ENCODE measurements at regions not wholly inside any gene's neighbourhood (a gene's known extent, or its start where the extent isn't known, plus 50 kb on each side); places are given as distances from the start of the nearest gene placed in this dataset.
A peak's percentile ranks its signal among the peaks of the same experiment; 100 is the strongest.
"Not testable (repeated sequence)": the region's sequence is repeated elsewhere in the genome, so short reads cannot be mapped to it uniquely, and the experiment has no call there.

DNA sequence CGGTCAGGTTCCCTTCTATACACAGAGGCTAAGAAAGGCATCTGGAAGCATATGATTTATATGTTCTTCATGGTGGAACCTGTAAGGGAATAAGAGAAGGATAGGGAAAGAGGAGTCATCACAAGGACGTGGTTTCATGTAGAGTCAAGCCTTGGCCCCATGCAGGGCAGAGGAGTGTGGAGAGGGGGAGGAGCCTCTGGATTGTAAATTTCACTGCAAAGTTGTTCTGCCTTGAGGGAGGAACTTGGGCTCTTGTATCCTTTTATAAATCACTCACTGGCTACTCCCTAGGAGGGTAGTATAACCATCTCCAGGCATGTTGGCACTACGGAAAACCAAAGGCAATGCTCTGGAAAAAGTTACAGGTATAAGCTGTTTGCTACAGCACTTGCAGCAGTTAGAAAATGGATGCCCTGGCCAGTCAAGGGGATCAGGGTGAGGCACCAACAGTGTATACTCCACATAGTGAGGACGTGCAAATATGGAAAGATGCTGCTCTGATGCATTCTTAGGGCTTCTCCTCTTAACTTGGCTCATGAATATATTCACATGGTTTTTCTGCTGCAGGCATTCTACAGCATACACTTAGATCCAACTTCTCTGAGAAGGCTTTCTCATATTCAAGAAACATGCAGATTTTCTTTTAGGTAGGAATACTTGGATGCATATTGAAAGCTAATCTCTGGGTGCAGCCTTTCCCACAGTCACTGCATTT lies 60.3 kb upstream of the ZNF81 start:
- DNase-seq, result no peak

DNA sequence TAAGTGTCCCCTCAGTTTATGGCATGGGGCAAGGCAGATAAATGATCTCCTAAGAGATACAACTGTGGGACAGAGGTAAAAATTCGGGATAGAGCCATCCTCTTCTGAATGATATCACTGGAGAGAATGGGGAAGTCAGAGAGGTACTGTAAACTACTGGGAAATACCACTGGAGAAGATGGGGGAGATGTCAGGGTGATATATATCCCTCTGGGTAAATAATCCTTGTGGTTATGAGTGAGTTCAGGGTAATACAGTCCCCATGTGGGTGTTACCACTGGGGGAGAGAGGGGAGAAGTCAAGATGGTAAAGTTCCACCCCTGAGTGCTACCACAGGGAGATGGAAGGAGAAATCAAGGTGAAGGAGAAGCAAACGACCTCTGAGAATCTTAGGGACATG lies 63.9 kb upstream of the ZNF81 start:
- no peak for DNase-seq

DNA sequence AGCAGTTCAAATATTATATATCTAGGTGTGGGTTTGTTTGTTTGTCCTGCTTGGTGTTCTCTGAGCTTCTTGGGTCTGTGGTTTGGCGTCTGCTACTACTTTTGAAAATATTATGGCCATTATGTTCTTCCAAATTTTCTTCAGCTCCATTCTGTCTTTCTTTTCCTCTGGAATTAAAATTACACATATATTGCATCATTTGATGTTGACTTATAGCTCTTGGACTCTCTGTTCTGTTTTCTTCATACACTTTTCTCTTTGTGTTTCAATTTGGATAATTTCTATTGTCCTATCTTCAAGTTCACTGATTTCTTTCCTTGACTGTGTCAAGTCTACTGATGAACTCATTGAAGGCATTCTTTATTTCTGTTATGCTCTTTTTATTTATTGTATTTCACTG lies 65.2 kb upstream of the ZNF81 start:
- no peak for DNase-seq

DNA sequence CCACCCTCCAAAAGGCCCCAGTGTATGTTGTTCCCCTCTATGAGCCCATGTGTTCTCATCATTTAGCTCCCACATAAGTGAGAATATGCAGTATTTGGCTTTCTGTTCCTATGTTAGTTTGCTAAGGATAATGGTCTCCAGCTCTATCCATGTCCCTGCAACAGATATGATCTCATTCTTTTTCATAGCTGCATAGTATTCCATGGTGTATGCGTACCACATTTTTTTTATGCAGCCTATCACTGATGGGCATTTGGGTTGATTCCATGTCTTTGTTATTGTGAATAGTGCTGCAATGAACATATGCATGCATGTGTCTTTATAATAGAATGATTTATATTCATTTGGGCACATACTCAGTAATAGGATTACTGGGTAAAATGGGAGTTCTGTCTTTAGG lies 73.9 kb upstream of the ZNF81 start:
- not testable (repeated sequence) for DNase-seq

- no peak for DNase-seq
Measured at GRCh38 chrX:47752685-47753084, 84.0 kb upstream of the ZNF81 start.

DNA sequence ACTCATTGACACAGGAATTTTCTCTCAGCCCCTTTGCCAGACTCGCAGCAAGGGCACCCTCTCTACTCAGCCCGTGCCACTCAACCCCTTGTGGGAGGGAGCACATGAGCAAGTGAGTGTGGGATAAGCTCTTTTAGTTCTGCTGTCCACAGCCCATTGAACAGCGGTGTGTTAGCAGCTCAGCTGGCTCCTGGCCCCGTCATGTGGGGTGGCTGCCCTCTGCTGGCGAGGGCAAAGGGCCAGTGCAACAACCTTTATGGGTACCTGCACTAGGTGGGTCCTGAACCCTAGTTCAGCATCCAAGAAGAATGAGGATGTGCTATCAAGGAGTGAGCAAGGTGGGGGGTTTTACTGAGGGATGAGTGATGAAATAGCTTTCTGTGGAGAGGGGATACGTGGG lies 85.0 kb upstream of the ZNF81 start:
- peak; percentile 51 for DNase-seq

DNA sequence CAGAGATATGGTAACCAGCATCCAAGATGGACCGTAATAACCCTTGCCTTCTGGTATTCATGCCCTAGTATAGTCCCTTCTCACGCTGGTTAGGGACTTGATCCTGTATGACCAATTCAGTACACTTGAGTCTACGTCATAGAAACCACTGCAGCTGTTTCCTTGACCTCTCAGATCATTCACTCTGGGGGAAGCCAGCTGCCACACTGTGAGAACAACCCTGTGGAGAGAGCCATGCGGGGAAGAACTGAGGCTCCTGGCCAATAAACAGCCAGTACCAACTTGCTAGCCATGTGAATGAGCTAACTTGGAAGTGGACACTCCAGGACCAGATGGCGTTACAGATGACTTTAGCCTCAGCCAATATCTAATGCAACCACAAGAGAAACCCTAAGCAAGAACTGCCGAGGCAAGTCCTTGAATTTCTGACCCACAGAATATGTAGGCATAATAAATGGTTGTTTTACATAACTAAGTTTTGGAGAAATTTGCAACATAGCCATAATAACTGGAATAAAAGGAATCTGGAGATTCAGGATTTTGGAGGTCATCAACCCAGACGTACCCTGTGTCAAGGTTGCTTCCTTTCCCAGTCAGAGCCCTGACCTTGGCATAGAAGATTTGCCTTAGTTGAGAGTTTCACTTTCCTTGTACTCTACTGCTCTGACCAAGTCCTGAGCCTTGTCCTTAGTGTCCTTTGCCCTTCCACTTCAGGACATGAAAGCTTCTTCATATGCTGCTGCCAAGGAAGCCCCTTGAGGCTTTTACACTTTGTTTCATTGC lies 87.3 kb upstream of the ZNF81 start:
- DNase-seq, result no peak

GRCh38 chrX:47748576-47748975 lies 88.1 kb upstream of the ZNF81 start:
- DNase-seq, result no peak

GRCh38 chrX:47746446-47746845 lies 87.5 kb upstream of the UXT start:
- no peak for DNase-seq

GRCh38 chrX:47745416-47745815 lies 86.4 kb upstream of the UXT start:
- DNase-seq, result no peak

GRCh38 chrX:47743504-47743903 lies 84.5 kb upstream of the UXT start:
- no peak for DNase-seq

GRCh38 chrX:47738870-47739269 lies 79.9 kb upstream of the UXT start:
- not testable (repeated sequence) for DNase-seq

- DNase-seq, result peak; percentile 22
Measured at GRCh38 chrX:47723689-47724088, 64.7 kb upstream of the UXT start.

- no peak for DNase-seq
Measured at GRCh38 chrX:47723083-47723482, 64.1 kb upstream of the UXT start.

- DNase-seq, result no peak
Measured at GRCh38 chrX:47722260-47722659, 63.3 kb upstream of the UXT start.

GRCh38 chrX:47715078-47715477 lies 56.1 kb upstream of the UXT start:
- not testable (repeated sequence) for DNase-seq

DNA sequence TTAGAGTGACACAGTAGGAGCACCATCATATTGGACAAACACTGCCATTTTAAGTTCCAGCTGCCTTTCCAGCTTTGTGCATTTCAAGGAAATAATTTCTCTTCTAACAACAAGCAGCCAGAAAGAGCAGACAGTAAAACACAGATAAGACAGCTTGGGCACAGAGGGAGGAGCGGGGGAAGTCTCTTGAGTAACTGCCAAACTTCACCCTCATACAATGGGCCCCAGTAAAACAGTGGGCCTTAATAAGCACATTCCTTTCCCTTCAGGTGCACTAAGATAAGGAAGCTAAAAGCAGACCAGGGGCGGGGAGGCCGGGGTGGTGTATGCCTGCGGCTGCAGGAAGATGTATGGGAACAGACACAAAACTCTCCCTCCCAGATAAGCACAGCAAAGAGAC lies 53.7 kb upstream of the UXT start:
- DNase-seq, result not testable (repeated sequence)

DNA sequence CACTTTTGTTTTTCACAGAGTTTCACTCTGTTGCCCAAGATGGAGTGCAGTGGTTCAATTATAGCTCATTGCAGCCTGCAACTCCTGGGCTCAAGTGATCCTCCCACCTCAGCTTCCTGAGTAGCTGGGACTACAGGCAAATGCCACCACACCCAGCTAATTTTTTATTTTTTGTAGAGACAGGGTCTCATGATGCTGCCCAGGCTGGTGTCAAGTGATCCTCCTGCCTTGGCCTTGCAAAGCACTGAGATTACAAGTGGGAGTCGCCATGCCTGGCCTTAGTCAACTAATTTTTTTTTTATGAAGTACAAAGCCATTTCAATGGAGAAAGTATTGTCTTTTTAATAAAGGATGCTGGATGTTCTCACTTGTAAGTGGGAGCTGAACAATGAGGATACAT lies 51.3 kb upstream of the UXT start:
- no peak for DNase-seq
